Kidney epithelial cell (primary cell): ENCODE measurements at regions not wholly inside any gene's neighbourhood (a gene's known extent, or its start where the extent isn't known, plus 50 kb on each side); places are given as distances from the start of the nearest gene placed in this dataset.

ENCODE experiments used
- DNase-seq: peaks from one replicate; pipeline ENCODE4 v3.0.0-alpha.2; 2010; ENCODE audit warnings: low read depth
- H3K27me3 ChIP-seq: 2 replicates; pipeline ENCODE4 v1.6.0; 2011; ENCODE audit warnings: low read length; ENCODE audit not compliant: control insufficient read depth, insufficient read depth
- H3K36me3 ChIP-seq: 2 replicates; pipeline ENCODE4 v1.5.1; 2011; ENCODE audit warnings: low read length; ENCODE audit not compliant: control insufficient read depth, insufficient read depth
- H3K4me3 ChIP-seq: 2 replicates; pipeline ENCODE4 v1.5.1; 2011; ENCODE audit warnings: low read depth, mild to moderate bottlenecking, control low read depth, low read length
- CTCF ChIP-seq: IDR thresholded peaks from 2 replicates; pipeline ENCODE4 v1.5.1; 2011; ENCODE audit warnings: mild to moderate bottlenecking, moderate library complexity, low read length, control low read depth, inconsistent platforms; ENCODE audit not compliant: insufficient read depth, poor library complexity, severe bottlenecking

GRCh38 chr1:38563942-38564735 is 295.4 kb downstream of the RRAGC start:
- Histone ChIP-seq H3K27me3 (peaks cover 28% of the 10 kb centered on the region), H3K36me3 (no peaks in the 10 kb centered on the region), H3K4me3 (no peak overlapping the region)
- DNase-seq, result no peak
- TF ChIP-seq CTCF, result no peak

GRCh38 chr1:38561725-38562124 is 297.8 kb downstream of the RRAGC start:
- Histone ChIP-seq H3K4me3 (no peak overlapping the region), H3K36me3 (no peaks in the 10 kb centered on the region), H3K27me3 (peaks cover 35% of the 10 kb centered on the region)
- DNase-seq, result no peak
- no peak for TF ChIP-seq CTCF

- no peak for TF ChIP-seq CTCF
- H3K27me3 ChIP-seq, result peaks cover 36% of the 10 kb centered on the region
- no peak for DNase-seq
- H3K4me3 ChIP-seq, result no peak overlapping the region
- no peaks in the 10 kb centered on the region for H3K36me3 ChIP-seq
These were observed 298.5 kb downstream of the RRAGC start for GRCh38 chr1:38561110-38561509.

- no peak overlapping the region for H3K4me3 ChIP-seq
- no peak for TF ChIP-seq CTCF
- no peak for DNase-seq
- H3K36me3 ChIP-seq, result no peaks in the 10 kb centered on the region
- H3K27me3 ChIP-seq, result peaks cover 37% of the 10 kb centered on the region
These were observed 299.1 kb downstream of the RRAGC start for GRCh38 chr1:38560457-38560856.

GRCh38 chr1:38559446-38560165 is 300.0 kb downstream of the RRAGC start:
- TF ChIP-seq CTCF, result no peak
- Histone ChIP-seq H3K4me3 (no peak overlapping the region), H3K27me3 (peaks cover 35% of the 10 kb centered on the region)

More at GRCh38 chr1:38559446-38560165, 300.0 kb downstream of the RRAGC start:
- no peak for DNase-seq
- H3K36me3 ChIP-seq, result no peaks in the 10 kb centered on the region
